CD14-positive monocyte (primary cell): ENCODE measurements at regions not wholly inside any gene's neighbourhood (a gene's known extent, or its start where the extent isn't known, plus 50 kb on each side); places are given as distances from the start of the nearest gene placed in this dataset.
"Not testable (repeated sequence)": the region's sequence is repeated elsewhere in the genome, so short reads cannot be mapped to it uniquely, and the experiment has no call there.

ENCODE experiments used
- DNase-seq, 3 donors: peaks; one replicate each; pipeline ENCODE4 v3.0.0-alpha.2; 2011 to 2022
- H2AFZ ChIP-seq: 2 replicates; pipeline ENCODE4 v1.6.0; 2012; ENCODE audit warnings: mild to moderate bottlenecking, low read depth, low read length, inconsistent platforms; ENCODE audit not compliant: insufficient read depth, poor library complexity, severe bottlenecking
- H3K27ac ChIP-seq, 2 donors: 1 replicate in 1 of 2; 2 replicates in 1 of 2; pipeline ENCODE4 v1.5.1; 2012 to 2013; ENCODE audit warnings: low read length in 2 of 2, control low read depth in 1 of 2, inconsistent platforms in 1 of 2, low read depth in 1 of 2, mild to moderate bottlenecking in 1 of 2
- H3K27me3 ChIP-seq, 2 donors: one replicate each; pipeline versions ENCODE4 v1.6.0 to v1.6.1; 2011 to 2013; ENCODE audit warnings: low read length in 2 of 2; ENCODE audit not compliant: control insufficient read depth in 2 of 2, insufficient read depth in 2 of 2
- H3K36me3 ChIP-seq, 2 donors: replicated peaks in 1 of 2; 1 replicate in 1 of 2; 2 replicates in 1 of 2; pipeline versions ENCODE4 v1.5.1 to v1.6.1; 2012 to 2013; ENCODE audit warnings: low read length in 2 of 2, control low read depth in 1 of 2, inconsistent platforms in 1 of 2, mild to moderate bottlenecking in 1 of 2; ENCODE audit not compliant: insufficient read depth in 2 of 2, control insufficient read depth in 1 of 2
- H3K4me1 ChIP-seq, 2 donors: 1 replicate in 1 of 2; 2 replicates in 1 of 2; pipeline versions ENCODE4 v1.5.1 to v1.6.1; 2012 to 2013; ENCODE audit warnings: low read length in 2 of 2, control low read depth in 1 of 2, inconsistent platforms in 1 of 2, mild to moderate bottlenecking in 1 of 2, moderate library complexity in 1 of 2; ENCODE audit not compliant: insufficient read depth in 2 of 2, control insufficient read depth in 1 of 2
- H3K4me2 ChIP-seq: replicated peaks from 2 replicates; pipeline ENCODE3; 2012; ENCODE audit warnings: low read length, moderate library complexity, mild to moderate bottlenecking; ENCODE audit not compliant: poor library complexity, severe bottlenecking; ENCODE audit errors: extremely low read depth
- H3K4me3 ChIP-seq, 3 experiments: fragments of 200-600 bp in 1 of 3; sonication (generic) in 1 of 3; replicated peaks in 1 of 3; 1 replicate in 2 of 3; 2 replicates in 1 of 3; pipeline ENCODE4 v1.5.1; 2011 to 2013; ENCODE audit warnings: low read length in 3 of 3, mild to moderate bottlenecking in 3 of 3, control low read depth in 2 of 3, low read depth in 2 of 3, inconsistent platforms in 1 of 3, moderate library complexity in 1 of 3
- H3K79me2 ChIP-seq: 2 replicates; pipeline ENCODE4 v1.6.0; 2012; ENCODE audit warnings: mild to moderate bottlenecking, control low read depth, inconsistent platforms, low read length, moderate library complexity; ENCODE audit not compliant: insufficient read depth
- H3K9ac ChIP-seq: 2 replicates; pipeline ENCODE4 v1.6.0; 2017; ENCODE audit warnings: low read length, mild to moderate bottlenecking; ENCODE audit not compliant: insufficient read depth, poor library complexity, severe bottlenecking
- H3K9me3 ChIP-seq, 2 donors: replicated peaks in 1 of 2; 1 replicate in 1 of 2; 2 replicates in 1 of 2; pipeline versions ENCODE4 v1.5.1 to v1.6.1; 2012 to 2013; ENCODE audit warnings: low read length in 2 of 2, control low read depth in 1 of 2; ENCODE audit not compliant: control insufficient read depth in 1 of 2, insufficient read depth in 1 of 2
- H4K20me1 ChIP-seq: 2 replicates; pipeline ENCODE4 v1.6.0; 2012; ENCODE audit warnings: mild to moderate bottlenecking, low read length, control low read depth, moderate library complexity; ENCODE audit not compliant: insufficient read depth
- H3K27ac Mint-ChIP-seq, 7 donors: one replicate each; pipeline ENCODE4 v1.8.0; 2020; ENCODE audit warnings: mild to moderate bottlenecking in 7 of 7, mixed read lengths in 7 of 7, moderate library complexity in 6 of 7, inconsistent platforms in 2 of 7
- H3K27me3 Mint-ChIP-seq, 3 donors: one replicate each; pipeline ENCODE4 v1.8.0; 2021 to 2022; ENCODE audit warnings: low read depth in 3 of 3, mild to moderate bottlenecking in 3 of 3, mixed read lengths in 3 of 3, moderate library complexity in 3 of 3, inconsistent platforms in 1 of 3
- H3K36me3 Mint-ChIP-seq, 2 donors: one replicate each; pipeline ENCODE4 v1.8.0; 2020; ENCODE audit warnings: mixed read lengths in 2 of 2, inconsistent platforms in 1 of 2, mild to moderate bottlenecking in 1 of 2
- H3K4me1 Mint-ChIP-seq: one replicate; pipeline ENCODE4 v1.8.0; 2020; ENCODE audit warnings: mild to moderate bottlenecking, mixed read lengths
- H3K4me3 Mint-ChIP-seq, 2 donors: one replicate each; pipeline ENCODE4 v1.8.0; 2020; ENCODE audit warnings: mild to moderate bottlenecking in 2 of 2, mixed read lengths in 2 of 2, moderate library complexity in 1 of 2
- H3K9me3 Mint-ChIP-seq, 7 donors: one replicate each; pipeline ENCODE4 v1.8.0; 2020 to 2022; ENCODE audit warnings: mixed read lengths in 7 of 7, mild to moderate bottlenecking in 6 of 7, moderate library complexity in 6 of 7, inconsistent platforms in 2 of 7
- CTCF ChIP-seq: fragments of 200-600 bp; IDR thresholded peaks from one replicate; pipeline ENCODE4 v1.8.0; 2022; ENCODE audit warnings: antibody characterized with exemption, mild to moderate bottlenecking
- WGBS: methylation state at CpG from one replicate; pipeline ENCODE4 v1.1.5; 2013; ENCODE audit warnings: missing lambda C conversion rate; ENCODE audit not compliant: insufficient coverage; 5-methylcytosine and 5-hydroxymethylcytosine counted together
- intact Hi-C, 2 donors: fragments of 100-400 bp; cut with micrococcal nuclease; formaldehyde crosslinking; loops; one replicate each; pipeline versions ENCODE4 v1.15.0 to v1.15.1; 2023

- Histone ChIP-seq H3K36me3 (no peaks in the 10 kb centered on the region), H3K4me1 (no peaks in the 10 kb centered on the region), H2AFZ (no peak overlapping the region), H3K27ac (no peak overlapping the region), H3K4me3 (no peak overlapping the region), H3K9me3 (peaks cover 0 to 6% of the 10 kb centered on the region in 2 donors), H3K79me2 (no peaks in the 10 kb centered on the region), H3K4me2 (no peak overlapping the region), H4K20me1 (no peaks in the 10 kb centered on the region), H3K27me3 (no peaks in the 10 kb centered on the region), H3K9ac (no peak overlapping the region)
- no CpG with 5 or more reads among the region's 2 CpGs for WGBS
- H3K36me3 Mint-ChIP-seq: no peaks in the 10 kb centered on the region
- no peaks in the 10 kb centered on the region for H3K4me1 Mint-ChIP-seq
- H3K27ac Mint-ChIP-seq: no peak overlapping the region
- H3K4me3 Mint-ChIP-seq: no peak overlapping the region
- peaks cover 0 to 7% (median 0%) of the 10 kb centered on the region in 7 donors for H3K9me3 Mint-ChIP-seq
- peaks cover 0 to 1% (median 0%) of the 10 kb centered on the region in 3 donors for H3K27me3 Mint-ChIP-seq
- DNase-seq: no peak
- no peak for TF ChIP-seq CTCF
- intact Hi-C loops: no loop called here
These were observed 152.6 kb downstream of the MFSD1 start for GRCh38 chr3:158954420-158954819.

DNA sequence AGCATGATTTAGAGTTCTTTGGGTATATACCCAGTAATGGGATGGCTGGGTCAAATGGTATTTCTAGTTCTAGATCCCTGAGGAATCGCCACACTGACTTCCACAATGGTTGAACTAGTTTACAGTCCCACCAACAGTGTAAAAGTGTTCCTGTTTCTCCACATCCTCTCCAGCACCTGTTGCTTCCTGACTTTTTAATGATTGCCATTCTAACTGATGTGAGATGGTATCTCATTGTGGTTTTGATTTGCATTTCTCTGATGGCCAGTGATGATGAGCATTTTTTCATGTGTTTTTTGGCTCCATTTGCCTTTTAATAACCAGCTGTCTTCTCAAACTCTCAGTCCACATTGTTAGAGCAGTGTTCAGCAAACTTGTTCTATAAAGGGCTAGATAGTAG lies 155.9 kb downstream of the MFSD1 start:
- H3K79me2 ChIP-seq, H3K4me1 ChIP-seq, H3K27me3 Mint-ChIP-seq, H3K4me3 Mint-ChIP-seq, H3K4me1 Mint-ChIP-seq, H4K20me1 ChIP-seq, H3K36me3 Mint-ChIP-seq, H2AFZ ChIP-seq, H3K27me3 ChIP-seq, H3K27ac Mint-ChIP-seq, H3K27ac ChIP-seq, H3K36me3 ChIP-seq, H3K4me2 ChIP-seq, DNase-seq, H3K4me3 ChIP-seq, H3K9me3 ChIP-seq, H3K9ac ChIP-seq, intact Hi-C loops: not testable (repeated sequence)
- H3K9me3 Mint-ChIP-seq: peaks cover 0 to 12% (median 0%) of the 10 kb centered on the region in 7 donors
- no CpG with 5 or more reads among the region's 1 CpG for WGBS
